ENCODE measurements at regions not wholly inside any gene's neighbourhood (a gene's known extent, or its start where the extent isn't known, plus 50 kb on each side); places are given as distances from the start of the nearest gene placed in this dataset.

DNA sequence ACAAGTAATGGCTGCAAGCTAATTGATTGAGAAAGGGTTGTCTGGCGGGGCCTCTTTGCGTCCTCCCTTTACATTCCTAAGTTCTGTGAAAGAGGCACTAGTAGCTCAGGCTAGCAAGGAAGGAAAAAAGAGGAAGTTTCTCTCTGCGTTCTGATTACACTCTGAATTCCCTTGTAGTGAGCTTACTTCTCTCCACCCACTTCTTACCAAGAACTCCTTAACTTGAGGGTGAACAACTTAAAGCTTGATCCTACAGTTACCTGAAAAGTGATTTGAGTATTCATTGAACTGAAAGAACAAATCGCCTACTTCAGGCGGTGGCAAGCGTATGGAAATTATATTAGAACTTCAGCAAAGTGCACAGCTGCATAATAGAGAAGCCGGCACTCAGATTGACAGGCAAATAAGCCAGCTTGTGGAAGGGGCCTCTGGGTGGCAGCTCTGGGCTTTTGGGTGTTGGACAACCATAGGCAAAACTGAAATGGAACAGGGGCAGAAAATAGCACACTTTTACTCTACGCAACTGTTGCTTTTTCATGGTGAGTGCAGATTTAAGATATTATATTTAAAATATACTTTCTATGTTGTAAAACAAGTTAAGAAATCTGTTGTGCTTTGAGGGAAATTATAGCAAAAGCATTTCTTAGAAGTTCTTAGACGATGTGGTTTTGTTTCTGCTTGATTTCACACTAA lies 464.5 kb downstream of the USP25 start:
- H3K36me3 Mint-ChIP-seq (ENCODE audit: insufficient read depth, unreplicated experiment) = no peaks in the 10 kb centered on the region
- TF ChIP-seq, protein P1, sequence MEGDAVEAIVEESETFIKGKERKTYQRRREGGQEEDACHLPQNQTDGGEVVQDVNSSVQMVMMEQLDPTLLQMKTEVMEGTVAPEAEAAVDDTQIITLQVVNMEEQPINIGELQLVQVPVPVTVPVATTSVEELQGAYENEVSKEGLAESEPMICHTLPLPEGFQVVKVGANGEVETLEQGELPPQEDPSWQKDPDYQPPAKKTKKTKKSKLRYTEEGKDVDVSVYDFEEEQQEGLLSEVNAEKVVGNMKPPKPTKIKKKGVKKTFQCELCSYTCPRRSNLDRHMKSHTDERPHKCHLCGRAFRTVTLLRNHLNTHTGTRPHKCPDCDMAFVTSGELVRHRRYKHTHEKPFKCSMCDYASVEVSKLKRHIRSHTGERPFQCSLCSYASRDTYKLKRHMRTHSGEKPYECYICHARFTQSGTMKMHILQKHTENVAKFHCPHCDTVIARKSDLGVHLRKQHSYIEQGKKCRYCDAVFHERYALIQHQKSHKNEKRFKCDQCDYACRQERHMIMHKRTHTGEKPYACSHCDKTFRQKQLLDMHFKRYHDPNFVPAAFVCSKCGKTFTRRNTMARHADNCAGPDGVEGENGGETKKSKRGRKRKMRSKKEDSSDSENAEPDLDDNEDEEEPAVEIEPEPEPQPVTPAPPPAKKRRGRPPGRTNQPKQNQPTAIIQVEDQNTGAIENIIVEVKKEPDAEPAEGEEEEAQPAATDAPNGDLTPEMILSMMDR (IDR thresholded peaks at IDR 0.05; ENCODE audit: insufficient read depth in 1 of 2, low read depth in 1 of 2, low read length in 1 of 2, severe bottlenecking in 1 of 2, unreplicated experiment in 1 of 2) = peak in 1 of 2 experiments; percentile 33
- no peaks in the 10 kb centered on the region for H3K9me3 ChIP-seq
- intact Hi-C loops (cut with micrococcal nuclease; ENCODE audit: unreplicated experiment) = loop anchor here (1.0 to 10.0 kb wide), 3 partner anchors 14 to 136 kb away; no protein-coding TSS in a partner anchor
- DNase-seq = peak; percentile 57
- no peaks in the 10 kb centered on the region for H3K27me3 ChIP-seq (replicated peaks; ENCODE audit: control insufficient read depth, insufficient read depth, low read length)
- H3K4me3 ChIP-seq (ENCODE audit: low read depth, low read length) = no peak overlapping the region
- peaks cover 11% of the 10 kb centered on the region for H3K9me3 Mint-ChIP-seq (ENCODE audit: unreplicated experiment)
- peaks cover 4% of the 10 kb centered on the region; the same call in 1 of the 2 replicates for H3K4me1 ChIP-seq
- ChIA-PET POLR2A (interaction anchor here (0.6 kb wide), 1 partner anchor 45 kb away, joined by 10 read pairs; no protein-coding TSS in a partner anchor), CTCF (interaction anchor here (0.8 kb wide), 1 partner anchor 136 kb away, joined by 5 read pairs; no protein-coding TSS in a partner anchor)
- peak overlapping the region; percentile 64 for H3K4me3 Mint-ChIP-seq (ENCODE audit: unreplicated experiment)
- no peaks in the 10 kb centered on the region for H3K36me3 ChIP-seq (ENCODE audit: control insufficient read depth, insufficient read depth, low read length)
- H3K27ac Mint-ChIP-seq (ENCODE audit: unreplicated experiment) = no peak overlapping the region
- BruUV-seq (replicated peaks) = no TSS peak
- no peaks in the 10 kb centered on the region for H3K4me1 Mint-ChIP-seq (ENCODE audit: low read depth, unreplicated experiment)
- H3K27me3 Mint-ChIP-seq (ENCODE audit: insufficient read depth, unreplicated experiment) = no peaks in the 10 kb centered on the region

DNA sequence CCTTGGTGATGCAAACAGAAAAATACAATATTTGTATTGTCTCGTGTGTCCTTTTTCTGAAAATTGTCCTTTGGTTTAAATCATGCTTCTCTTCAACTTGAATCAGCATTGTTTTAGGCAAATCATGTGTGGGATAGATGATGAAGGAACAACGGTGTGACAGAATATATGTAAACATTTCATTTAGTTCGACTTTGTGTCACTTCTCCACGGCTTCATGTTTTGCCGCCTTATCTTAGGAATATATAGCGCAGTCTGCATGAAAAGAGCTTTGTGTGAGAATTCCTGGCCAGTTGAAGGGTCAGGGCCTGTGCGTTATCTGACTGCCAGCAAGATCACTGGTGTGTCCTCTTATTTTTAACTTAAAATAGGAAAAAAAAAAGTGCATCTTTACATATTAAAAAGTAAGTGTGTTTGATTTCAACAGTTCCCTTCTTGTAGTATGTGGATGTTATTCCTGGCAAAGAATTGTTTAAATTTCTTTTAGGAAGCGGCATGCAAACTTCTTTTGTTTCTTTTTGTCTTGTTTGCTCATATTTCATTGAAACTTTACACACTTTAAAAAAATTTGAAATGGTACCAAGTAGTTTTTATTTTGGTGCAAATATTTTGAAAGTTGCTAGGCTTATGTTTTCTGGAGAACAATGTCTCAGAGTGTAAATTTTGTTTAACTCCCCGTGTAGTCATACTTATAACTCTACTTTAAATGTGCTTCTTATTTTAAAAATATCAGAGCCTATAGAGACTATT lies 465.2 kb downstream of the USP25 start:
- no peak overlapping the region for H3K4me3 ChIP-seq (ENCODE audit: low read depth, low read length)
- H3K27ac Mint-ChIP-seq (ENCODE audit: unreplicated experiment) = no peak overlapping the region
- no peaks in the 10 kb centered on the region for H3K36me3 ChIP-seq (ENCODE audit: control insufficient read depth, insufficient read depth, low read length)
- peaks cover 11% of the 10 kb centered on the region for H3K9me3 Mint-ChIP-seq (ENCODE audit: unreplicated experiment)
- no peak for DNase-seq
- no peaks in the 10 kb centered on the region for H3K27me3 ChIP-seq (replicated peaks; ENCODE audit: control insufficient read depth, insufficient read depth, low read length)
- no peaks in the 10 kb centered on the region for H3K9me3 ChIP-seq
- H3K4me1 Mint-ChIP-seq (ENCODE audit: low read depth, unreplicated experiment) = no peaks in the 10 kb centered on the region
- intact Hi-C loops (cut with micrococcal nuclease; ENCODE audit: unreplicated experiment) = loop anchor here (1.0 to 10.0 kb wide), 3 partner anchors 15 to 135 kb away; no protein-coding TSS in a partner anchor
- peak overlapping the region; percentile 64 for H3K4me3 Mint-ChIP-seq (ENCODE audit: unreplicated experiment)
- no TSS peak for BruUV-seq (replicated peaks)
- H3K4me1 ChIP-seq = peaks cover 4% of the 10 kb centered on the region; the same call in 1 of the 2 replicates
- no peaks in the 10 kb centered on the region for H3K27me3 Mint-ChIP-seq (ENCODE audit: insufficient read depth, unreplicated experiment)
- H3K36me3 Mint-ChIP-seq (ENCODE audit: insufficient read depth, unreplicated experiment) = no peaks in the 10 kb centered on the region
- TF ChIP-seq, protein P1 (IDR thresholded peaks at IDR 0.05; ENCODE audit: insufficient read depth in 1 of 2, low read depth in 1 of 2, low read length in 1 of 2, severe bottlenecking in 1 of 2, unreplicated experiment in 1 of 2) = no peak
- CTCF ChIA-PET = no interaction called here
- POLR2A ChIA-PET = no interaction called here

DNA sequence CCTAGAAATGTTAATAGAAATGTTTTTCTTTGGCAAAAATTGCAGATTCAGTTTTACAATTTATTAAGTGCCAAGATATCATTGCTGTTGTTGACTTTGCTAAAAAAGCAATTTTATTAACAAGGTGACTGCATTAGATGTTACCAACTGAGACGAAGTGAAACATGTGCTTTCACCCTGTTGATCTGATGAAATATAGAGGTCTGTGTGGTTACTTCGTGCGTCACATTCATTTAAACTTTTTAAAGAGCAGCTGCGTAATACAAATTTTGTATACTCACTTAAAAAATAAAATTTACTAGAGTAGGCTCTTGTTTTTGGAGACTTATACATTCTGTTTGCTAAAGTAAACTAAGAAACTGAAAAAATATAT lies 465.7 kb downstream of the USP25 start:
- TF ChIP-seq, protein P1 (IDR thresholded peaks at IDR 0.05; ENCODE audit: insufficient read depth in 1 of 2, low read depth in 1 of 2, low read length in 1 of 2, severe bottlenecking in 1 of 2, unreplicated experiment in 1 of 2) = no peak
- Histone ChIP-seq H3K36me3 (ENCODE audit: control insufficient read depth, insufficient read depth, low read length) (no peaks in the 10 kb centered on the region), H3K4me3 (ENCODE audit: low read depth, low read length) (no peak overlapping the region), H3K4me1 (peaks cover 4% of the 10 kb centered on the region; the same call in 1 of the 2 replicates), H3K9me3 (no peaks in the 10 kb centered on the region), H3K27me3 (replicated peaks; ENCODE audit: control insufficient read depth, insufficient read depth, low read length) (no peaks in the 10 kb centered on the region)
- intact Hi-C loops (cut with micrococcal nuclease; ENCODE audit: unreplicated experiment) = loop anchor here (10.0 kb wide), 1 partner anchor 111 kb away; no protein-coding TSS in a partner anchor
- H3K27me3 Mint-ChIP-seq (ENCODE audit: insufficient read depth, unreplicated experiment) = no peaks in the 10 kb centered on the region
- DNase-seq = no peak
- CTCF ChIA-PET = no interaction called here
- H3K4me3 Mint-ChIP-seq (ENCODE audit: unreplicated experiment) = no peak overlapping the region
- no TSS peak for BruUV-seq (replicated peaks)
- peaks cover 7% of the 10 kb centered on the region for H3K9me3 Mint-ChIP-seq (ENCODE audit: unreplicated experiment)
- no peaks in the 10 kb centered on the region for H3K36me3 Mint-ChIP-seq (ENCODE audit: insufficient read depth, unreplicated experiment)
- POLR2A ChIA-PET = no interaction called here
- no peaks in the 10 kb centered on the region for H3K4me1 Mint-ChIP-seq (ENCODE audit: low read depth, unreplicated experiment)
- H3K27ac Mint-ChIP-seq (ENCODE audit: unreplicated experiment) = no peak overlapping the region
